ENCODE measurements at regions not wholly inside any gene's neighbourhood (a gene's known extent, or its start where the extent isn't known, plus 50 kb on each side); places are given as distances from the start of the nearest gene placed in this dataset.

- DNase-seq, result no peak
- TF ChIP-seq CTCF (IDR thresholded peaks at IDR 0.05; ENCODE audit: low read depth, low read length, missing control alignments), result no peak
- H3K36me3 ChIP-seq (replicated peaks), result no peaks in the 10 kb centered on the region
- in situ Hi-C loops (cut with HindIII; ENCODE audit: low pct_ligation_motif_present, low sequenced_read_pairs), result no loop called here
- no peaks in the 10 kb centered on the region for H3K27me3 ChIP-seq (replicated peaks)
- no peak overlapping the region for H3K27ac ChIP-seq
- H3K4me3 ChIP-seq (ENCODE audit: low read depth, low read length), result no peak overlapping the region
Measured at GRCh38 chr9:90140131-90140818, 502.3 kb downstream of the DIRAS2 start.

DNA sequence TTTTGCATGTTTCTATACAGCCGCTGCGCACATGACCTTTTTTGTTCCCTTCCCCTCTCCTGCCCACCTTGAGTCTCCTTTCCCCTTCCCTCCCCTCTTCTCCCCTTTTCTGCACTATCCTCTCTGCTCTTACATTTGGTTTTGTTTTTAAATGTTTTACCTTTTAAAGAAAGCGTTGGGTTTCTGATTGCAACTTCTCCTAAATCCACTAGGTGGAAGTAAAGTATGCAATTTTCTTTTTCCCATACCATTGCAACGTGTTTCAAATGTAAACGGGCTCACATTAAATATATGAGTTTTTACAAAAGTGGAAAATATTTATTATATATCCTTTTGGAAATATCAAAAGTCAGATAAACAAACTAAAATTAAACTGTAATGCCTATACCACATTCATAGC, 500.9 kb downstream of the DIRAS2 start:
- in situ Hi-C loops (cut with HindIII; ENCODE audit: low pct_ligation_motif_present, low sequenced_read_pairs), result no loop called here
- Histone ChIP-seq H3K27me3 (replicated peaks) (no peaks in the 10 kb centered on the region), H3K4me3 (ENCODE audit: low read depth, low read length) (no peak overlapping the region), H3K36me3 (replicated peaks) (no peaks in the 10 kb centered on the region), H3K27ac (no peak overlapping the region)
- no peak for DNase-seq
- TF ChIP-seq CTCF (IDR thresholded peaks at IDR 0.05; ENCODE audit: low read depth, low read length, missing control alignments), result peak; percentile 35

DNA sequence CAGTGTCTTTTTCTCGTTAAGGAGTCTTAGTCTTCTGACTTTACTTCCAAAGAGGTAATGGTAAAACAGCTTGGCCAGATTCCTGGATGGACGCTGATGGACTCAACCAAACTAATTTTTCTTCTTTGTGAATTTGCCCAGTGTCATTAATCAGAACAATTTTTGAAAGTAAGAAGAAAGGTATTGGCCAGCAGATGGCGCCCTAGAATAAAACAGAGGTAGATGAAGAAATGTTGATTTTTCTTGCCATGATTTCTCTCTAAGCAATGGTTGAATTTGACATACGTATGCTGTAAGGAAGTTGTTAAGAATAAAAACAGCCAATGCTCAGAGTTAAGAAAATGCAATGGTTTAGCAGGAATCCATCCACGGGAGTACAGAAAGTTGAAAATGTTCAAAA, 500.0 kb downstream of the DIRAS2 start:
- in situ Hi-C loops (cut with HindIII; ENCODE audit: low pct_ligation_motif_present, low sequenced_read_pairs), result no loop called here
- TF ChIP-seq CTCF (IDR thresholded peaks at IDR 0.05; ENCODE audit: low read depth, low read length, missing control alignments), result peak; percentile 40
- peak; percentile 51 for DNase-seq
- Histone ChIP-seq H3K36me3 (replicated peaks) (no peaks in the 10 kb centered on the region), H3K27ac (no peak overlapping the region), H3K4me3 (ENCODE audit: low read depth, low read length) (no peak overlapping the region), H3K27me3 (replicated peaks) (no peaks in the 10 kb centered on the region)

GRCh38 chr9:90147426-90147825, 495.2 kb downstream of the DIRAS2 start:
- TF ChIP-seq CTCF (IDR thresholded peaks at IDR 0.05; ENCODE audit: low read depth, low read length, missing control alignments), result no peak
- H3K27me3 ChIP-seq (replicated peaks), result no peaks in the 10 kb centered on the region
- no peak overlapping the region for H3K4me3 ChIP-seq (ENCODE audit: low read depth, low read length)
- H3K36me3 ChIP-seq (replicated peaks), result no peaks in the 10 kb centered on the region
- in situ Hi-C loops (cut with HindIII; ENCODE audit: low pct_ligation_motif_present, low sequenced_read_pairs), result no loop called here
- H3K27ac ChIP-seq, result no peak overlapping the region
- no peak for DNase-seq

DNA sequence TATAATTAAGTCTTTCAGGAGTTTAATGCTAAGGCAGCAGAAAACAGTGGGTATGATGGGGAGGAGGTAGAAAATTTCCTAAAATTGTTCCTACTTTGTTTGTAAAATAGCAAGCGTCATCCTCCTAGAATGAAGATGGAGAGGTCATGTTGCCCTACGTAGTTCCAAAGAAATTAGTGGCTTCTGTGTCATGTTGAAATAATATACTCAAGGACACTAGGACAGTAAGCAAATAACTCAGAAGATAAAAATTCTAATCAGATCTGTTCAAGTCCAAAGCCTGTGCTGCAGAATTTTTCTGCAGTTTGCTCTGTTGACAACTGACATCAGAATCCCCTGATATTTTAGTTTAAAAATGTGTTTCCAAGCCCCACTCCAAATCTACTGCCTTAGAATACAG, 486.3 kb downstream of the DIRAS2 start:
- TF ChIP-seq CTCF (IDR thresholded peaks at IDR 0.05; ENCODE audit: low read depth, low read length, missing control alignments), result no peak
- H3K27me3 ChIP-seq (replicated peaks), result no peaks in the 10 kb centered on the region
- in situ Hi-C loops (cut with HindIII; ENCODE audit: low pct_ligation_motif_present, low sequenced_read_pairs), result no loop called here
- H3K36me3 ChIP-seq (replicated peaks), result no peaks in the 10 kb centered on the region
- H3K27ac ChIP-seq, result no peak overlapping the region
- DNase-seq, result no peak
- H3K4me3 ChIP-seq (ENCODE audit: low read depth, low read length), result no peak overlapping the region

GRCh38 chr9:90162326-90162725, 480.3 kb downstream of the DIRAS2 start:
- in situ Hi-C loops (cut with HindIII; ENCODE audit: low pct_ligation_motif_present, low sequenced_read_pairs), result no loop called here
- Histone ChIP-seq H3K4me3 (ENCODE audit: low read depth, low read length) (no peak overlapping the region), H3K27me3 (replicated peaks) (no peaks in the 10 kb centered on the region), H3K27ac (no peak overlapping the region), H3K36me3 (replicated peaks) (no peaks in the 10 kb centered on the region)
- TF ChIP-seq CTCF (IDR thresholded peaks at IDR 0.05; ENCODE audit: low read depth, low read length, missing control alignments), result no peak
- no peak for DNase-seq

Measured in brain microvascular endothelial cell (primary cell).